HK-2 (cell line): ENCODE measurements at regions not wholly inside any gene's neighbourhood (a gene's known extent, or its start where the extent isn't known, plus 50 kb on each side); places are given as distances from the start of the nearest gene placed in this dataset.

Source experiments
- DNase-seq: peaks from one replicate; pipeline ENCODE4 v3.0.0-alpha.2; 2018; ENCODE audit not compliant: unreplicated experiment

DNA sequence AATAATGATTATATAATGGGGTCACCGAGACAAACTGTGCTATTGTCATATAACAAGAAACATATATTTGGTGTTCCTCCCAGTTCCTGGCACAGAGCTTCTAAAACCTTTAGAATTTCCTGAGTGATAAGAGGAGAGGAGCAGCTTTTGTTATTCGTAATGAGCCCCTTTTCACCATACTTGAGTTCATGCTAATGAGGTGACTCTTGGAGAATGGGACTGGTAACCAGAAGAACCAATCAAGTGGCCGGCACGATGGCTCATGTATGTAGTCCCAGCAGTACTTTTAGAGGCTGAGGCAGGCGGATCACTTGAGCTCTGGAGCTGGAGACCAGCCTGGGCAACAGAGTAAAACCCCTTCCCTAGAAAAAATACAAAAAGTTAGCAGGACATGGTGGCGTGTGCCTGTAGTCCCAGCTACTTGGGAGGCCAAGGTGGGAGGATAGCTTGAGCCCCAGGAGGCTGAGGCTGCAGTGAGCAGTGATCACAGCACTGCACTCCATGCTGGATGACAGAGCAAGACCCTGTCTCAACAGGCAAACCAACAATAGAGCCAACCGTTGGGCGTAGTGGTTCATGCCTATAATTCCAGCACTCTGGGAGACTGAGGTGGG is 62.7 kb upstream of the FTH1 start:
- no peak for DNase-seq

- no peak for DNase-seq
Measured at GRCh38 chr11:62026739-62027370, 59.4 kb upstream of the FTH1 start.

- DNase-seq: peak; percentile 30
Measured at GRCh38 chr11:62025487-62026105, 58.2 kb upstream of the FTH1 start.

- no peak for DNase-seq
Measured at GRCh38 chr11:62024936-62025486, 57.6 kb upstream of the FTH1 start.

DNA sequence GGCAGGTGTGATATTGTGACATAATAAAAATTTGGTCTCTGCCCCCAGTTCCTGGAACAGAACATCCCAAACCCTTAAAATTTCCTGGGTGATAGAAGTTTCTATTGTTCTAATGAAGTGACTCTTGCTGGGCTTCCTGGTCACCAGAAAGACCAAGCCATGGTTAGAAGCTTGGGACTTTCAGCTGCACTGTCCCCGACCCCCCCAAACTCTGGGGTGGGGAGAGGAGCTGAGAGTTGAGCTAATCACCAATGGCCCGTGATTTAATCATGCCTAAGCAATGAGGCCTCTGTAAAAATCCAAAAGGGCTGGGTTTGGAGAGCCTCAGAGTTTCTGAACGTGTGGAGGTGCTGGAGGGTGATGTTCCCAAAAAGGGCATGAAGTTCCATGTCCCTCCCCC is 54.8 kb upstream of the FTH1 start:
- DNase-seq: no peak

GRCh38 chr11:62020661-62021060 is 53.2 kb upstream of the FTH1 start:
- DNase-seq: no peak

GRCh38 chr11:62018981-62019664 is 51.7 kb upstream of the FTH1 start:
- DNase-seq: no peak

- no peak for DNase-seq
Measured at GRCh38 chr11:62017878-62018655, 50.6 kb upstream of the FTH1 start.
